ENCODE measurements at regions not wholly inside any gene's neighbourhood (a gene's known extent, or its start where the extent isn't known, plus 50 kb on each side); places are given as distances from the start of the nearest gene placed in this dataset.

GRCh38 chr12:27387473-27387872, 54.8 kb downstream of the BMAL2 start:
- Histone ChIP-seq H3K9me3 (no peaks in the 10 kb centered on the region), H3K4me1 (no peaks in the 10 kb centered on the region), H3K4me3 (no peak overlapping the region), H3K27me3 (no peaks in the 10 kb centered on the region), H3K36me3 (no peaks in the 10 kb centered on the region), H3K27ac (replicated peaks in 1 of 4) (no peak overlapping the region)
- TF ChIP-seq EP300 (IDR thresholded peaks at IDR 0.05) (no peak), POLR2AphosphoS5 (IDR thresholded peaks at IDR 0.05) (no peak)
- TF ChIP-seq, protein P1, sequence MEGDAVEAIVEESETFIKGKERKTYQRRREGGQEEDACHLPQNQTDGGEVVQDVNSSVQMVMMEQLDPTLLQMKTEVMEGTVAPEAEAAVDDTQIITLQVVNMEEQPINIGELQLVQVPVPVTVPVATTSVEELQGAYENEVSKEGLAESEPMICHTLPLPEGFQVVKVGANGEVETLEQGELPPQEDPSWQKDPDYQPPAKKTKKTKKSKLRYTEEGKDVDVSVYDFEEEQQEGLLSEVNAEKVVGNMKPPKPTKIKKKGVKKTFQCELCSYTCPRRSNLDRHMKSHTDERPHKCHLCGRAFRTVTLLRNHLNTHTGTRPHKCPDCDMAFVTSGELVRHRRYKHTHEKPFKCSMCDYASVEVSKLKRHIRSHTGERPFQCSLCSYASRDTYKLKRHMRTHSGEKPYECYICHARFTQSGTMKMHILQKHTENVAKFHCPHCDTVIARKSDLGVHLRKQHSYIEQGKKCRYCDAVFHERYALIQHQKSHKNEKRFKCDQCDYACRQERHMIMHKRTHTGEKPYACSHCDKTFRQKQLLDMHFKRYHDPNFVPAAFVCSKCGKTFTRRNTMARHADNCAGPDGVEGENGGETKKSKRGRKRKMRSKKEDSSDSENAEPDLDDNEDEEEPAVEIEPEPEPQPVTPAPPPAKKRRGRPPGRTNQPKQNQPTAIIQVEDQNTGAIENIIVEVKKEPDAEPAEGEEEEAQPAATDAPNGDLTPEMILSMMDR (IDR thresholded peaks at IDR 0.05): no peak
- 100% methylated on average over 1 of the region's 1 CpG for WGBS
- no peak for DNase-seq (ENCODE audit: extremely low spot score)
- intact Hi-C loops (cut with DNase I): loop anchor here (10.0 kb wide), 1 partner anchor 363 kb away; the partner anchor contains the start of gene MED21

DNA sequence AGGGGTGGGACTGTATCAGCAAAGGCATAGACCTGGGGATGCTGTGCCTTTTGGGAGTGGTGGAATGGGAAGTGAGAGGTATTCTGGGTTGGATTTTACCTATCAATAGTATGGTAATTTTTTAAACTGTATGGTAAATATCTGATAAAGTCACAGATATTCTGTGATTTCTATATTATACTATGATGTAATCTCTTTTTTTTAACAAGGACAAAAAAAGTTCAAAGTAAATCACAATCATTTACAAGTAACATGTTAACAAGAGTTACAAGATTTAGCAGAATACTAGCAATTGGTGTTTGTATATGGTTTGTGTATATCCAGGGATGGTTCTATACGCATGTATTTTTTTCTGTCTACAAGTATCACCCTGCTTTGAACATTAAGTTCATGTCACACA, 56.0 kb downstream of the BMAL2 start:
- Histone ChIP-seq H3K27me3 (no peaks in the 10 kb centered on the region), H3K4me1 (no peaks in the 10 kb centered on the region), H3K4me3 (no peak overlapping the region), H3K27ac (replicated peaks in 1 of 4) (no peak overlapping the region), H3K9me3 (no peaks in the 10 kb centered on the region), H3K36me3 (no peaks in the 10 kb centered on the region)
- WGBS: 100% methylated on average over 1 of the region's 1 CpG
- TF ChIP-seq, protein P1 (IDR thresholded peaks at IDR 0.05): no peak
- no peak for TF ChIP-seq POLR2AphosphoS5 (IDR thresholded peaks at IDR 0.05)
- TF ChIP-seq POLR2A (IDR thresholded peaks at IDR 0.05; ENCODE audit: low read depth): no peak
- no peak for TF ChIP-seq EP300 (IDR thresholded peaks at IDR 0.05)
- intact Hi-C loops (cut with DNase I): loop anchor here (10.0 kb wide), 1 partner anchor 364 kb away; the partner anchor contains the start of gene MED21
- DNase-seq (ENCODE audit: extremely low spot score): no peak

DNA sequence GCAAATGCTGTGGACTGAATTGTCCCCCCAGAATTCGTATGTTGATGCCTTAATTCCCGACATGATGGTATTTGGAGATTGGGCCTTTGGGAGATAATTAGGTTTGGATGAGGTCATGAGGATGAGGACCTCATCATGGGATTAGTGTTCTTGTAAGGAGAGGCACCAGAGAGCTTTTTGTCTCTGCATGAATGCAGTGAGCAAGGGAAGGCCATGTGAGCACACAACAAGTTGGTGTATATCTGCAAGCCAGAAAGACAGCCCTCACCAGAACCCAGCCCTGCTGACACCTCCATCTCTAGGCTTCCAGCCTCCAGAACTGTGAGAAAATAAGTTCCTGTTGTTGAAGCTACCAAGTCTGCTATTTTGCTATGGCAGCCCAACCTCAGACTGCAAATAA, 51.9 kb upstream of the SMCO2 start:
- Histone ChIP-seq H3K4me3 (no peak overlapping the region), H3K4me1 (no peaks in the 10 kb centered on the region), H3K27ac (replicated peaks in 1 of 4) (no peak overlapping the region), H3K9me3 (no peaks in the 10 kb centered on the region), H3K36me3 (no peaks in the 10 kb centered on the region), H3K27me3 (no peaks in the 10 kb centered on the region)
- TF ChIP-seq, protein P1 (IDR thresholded peaks at IDR 0.05): no peak
- no peak for TF ChIP-seq POLR2A (IDR thresholded peaks at IDR 0.05; ENCODE audit: low read depth)
- no peak for TF ChIP-seq EP300 (IDR thresholded peaks at IDR 0.05)
- no peak for TF ChIP-seq POLR2AphosphoS5 (IDR thresholded peaks at IDR 0.05)
- WGBS: 98% methylated on average over 2 of the region's 2 CpGs
- intact Hi-C loops (cut with DNase I): no loop called here
- DNase-seq (ENCODE audit: extremely low spot score): peak; percentile 31

GRCh38 chr12:27396216-27396815, 50.2 kb upstream of the SMCO2 start:
- 96% methylated on average over 6 of the region's 6 CpGs for WGBS
- DNase-seq (ENCODE audit: extremely low spot score): peak; percentile 82
- intact Hi-C loops (cut with DNase I): no loop called here

More at GRCh38 chr12:27396216-27396815, 50.2 kb upstream of the SMCO2 start:
- Histone ChIP-seq H3K27ac (replicated peaks in 1 of 4) (no peak overlapping the region), H3K9me3 (no peaks in the 10 kb centered on the region), H3K27me3 (no peaks in the 10 kb centered on the region), H3K4me3 (no peak overlapping the region), H3K36me3 (no peaks in the 10 kb centered on the region), H3K4me1 (peaks cover 0 to 5% (median 0%) of the 10 kb centered on the region in 4 donors)
- TF ChIP-seq POLR2AphosphoS5 (IDR thresholded peaks at IDR 0.05): no peak
- TF ChIP-seq, protein P1 (IDR thresholded peaks at IDR 0.05): no peak
- TF ChIP-seq EP300 (IDR thresholded peaks at IDR 0.05): no peak
- TF ChIP-seq POLR2A (IDR thresholded peaks at IDR 0.05; ENCODE audit: low read depth): no peak
